CD4-positive, alpha-beta T cell (primary cell): ENCODE measurements at regions not wholly inside any gene's neighbourhood (a gene's known extent, or its start where the extent isn't known, plus 50 kb on each side); places are given as distances from the start of the nearest gene placed in this dataset.

Source experiments
- ATAC-seq: fragments of 200-7000 bp; cut with Tn5 transposase; one replicate; pipeline ENCODE4 v1.10.0; 2022; ENCODE audit warnings: mild to moderate bottlenecking; ENCODE audit not compliant: poor library complexity
- CTCF ChIA-PET: fragments of 350-600 bp; sonication (Branson Sonifier 250); formaldehyde crosslinking; loops from one replicate; lab custom pipeline; 2021; ENCODE audit warnings: antibody characterized with exemption, inconsistent platforms; lab: Charles Lee
- POLR2A ChIA-PET: fragments of 350-600 bp; sonication (Branson Sonifier 250); formaldehyde crosslinking; loops from one replicate; lab custom pipeline; 2021; ENCODE audit warnings: antibody characterized with exemption, inconsistent platforms; lab: Charles Lee
- DNase-seq, 14 experiments: peaks; one replicate each; pipeline ENCODE4 v3.0.0-alpha.2; 2013 to 2020; ENCODE audit warnings: mixed read lengths in 2 of 14
- H3K27ac ChIP-seq, 2 donors: one replicate each; pipeline versions ENCODE4 v1.5.1 to v1.7.0; 2013; ENCODE audit warnings: low read length in 2 of 2, low read depth in 1 of 2, mild to moderate bottlenecking in 1 of 2
- H3K27me3 ChIP-seq, 2 experiments: 1 replicate in 1 of 2; 2 replicates in 1 of 2; pipeline versions ENCODE4 v1.6.1 to v1.7.0; 2013; ENCODE audit warnings: low read length in 2 of 2, control low read depth in 1 of 2, mild to moderate bottlenecking in 1 of 2, moderate library complexity in 1 of 2; ENCODE audit not compliant: insufficient read depth in 2 of 2, control insufficient read depth in 1 of 2
- H3K36me3 ChIP-seq: one replicate; pipeline ENCODE4 v1.6.1; 2013; ENCODE audit warnings: low read length, control low read depth; ENCODE audit not compliant: insufficient read depth
- H3K4me1 ChIP-seq: one replicate; pipeline ENCODE4 v1.6.1; 2013; ENCODE audit warnings: low read length, control low read depth; ENCODE audit not compliant: insufficient read depth
- H3K4me3 ChIP-seq: one replicate; pipeline ENCODE4 v1.5.1; 2013; ENCODE audit warnings: mild to moderate bottlenecking, low read length, moderate library complexity
- H3K9me3 ChIP-seq, 2 experiments: 1 replicate in 1 of 2; 2 replicates in 1 of 2; pipeline versions ENCODE4 v1.6.1 to v1.7.0; 2013; ENCODE audit warnings: low read length in 2 of 2, mild to moderate bottlenecking in 2 of 2, control low read depth in 1 of 2, moderate library complexity in 1 of 2; ENCODE audit not compliant: control insufficient read depth in 1 of 2, insufficient read depth in 1 of 2
- H3K27ac Mint-ChIP-seq: one replicate; pipeline ENCODE4 v1.8.0; 2020; ENCODE audit warnings: mixed read lengths
- H3K27me3 Mint-ChIP-seq: one replicate; pipeline ENCODE4 v1.8.0; 2021; ENCODE audit warnings: mixed read lengths
- H3K36me3 Mint-ChIP-seq: one replicate; pipeline ENCODE4 v1.8.0; 2021; ENCODE audit warnings: low read depth, mixed read lengths
- H3K4me1 Mint-ChIP-seq: one replicate; pipeline ENCODE4 v1.8.0; 2021; ENCODE audit warnings: low read depth, mixed read lengths
- H3K4me3 Mint-ChIP-seq: one replicate; pipeline ENCODE4 v1.8.0; 2020; ENCODE audit warnings: mild to moderate bottlenecking, mixed read lengths
- H3K9me3 Mint-ChIP-seq: one replicate; pipeline ENCODE4 v1.8.0; 2020; ENCODE audit warnings: mixed read lengths
- intact Hi-C, 2 experiments: fragments of 100-400 bp; cut with DNase I in 1 of 2; cut with micrococcal nuclease in 1 of 2; formaldehyde crosslinking; loops; one replicate each; pipeline versions ENCODE4 v1.15.1 to v1.9.0; 2023 to 2025; cut with DNase I, micrococcal nuclease
- TF ChIP-seq, protein P1 (sequence below): fragments of 200-600 bp; IDR thresholded peaks from one replicate; pipeline ENCODE4 v1.8.0; 2022; ENCODE audit warnings: antibody characterized with exemption, mild to moderate bottlenecking

DNA sequence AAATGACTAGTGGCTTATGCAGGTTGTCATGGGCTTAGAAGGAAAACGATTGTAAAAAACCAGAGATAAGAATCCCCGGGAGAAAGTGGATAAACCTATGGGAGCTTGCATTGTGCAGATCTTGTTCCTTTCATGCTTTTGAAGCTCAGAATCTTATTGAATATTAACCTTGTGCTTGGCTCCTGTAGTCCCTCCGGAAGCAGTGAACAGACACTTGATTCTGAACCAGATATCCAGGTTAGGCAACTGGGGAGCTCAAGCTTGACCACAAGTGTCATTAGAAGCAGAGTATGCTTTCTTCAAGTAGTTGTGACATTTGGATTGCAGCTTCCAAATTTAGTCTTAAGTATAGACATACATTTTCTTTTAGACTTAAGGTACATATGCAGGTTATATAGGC lies 212.6 kb upstream of the MOCS1 start:
- Histone ChIP-seq H3K4me1 (no peaks in the 10 kb centered on the region), H3K27ac (no peak overlapping the region), H3K4me3 (no peak overlapping the region), H3K27me3 (no peaks in the 10 kb centered on the region), H3K36me3 (no peaks in the 10 kb centered on the region), H3K9me3 (no peaks in the 10 kb centered on the region)
- DNase-seq = no peak
- Mint-ChIP-seq H3K9me3 (no peaks in the 10 kb centered on the region), H3K4me3 (no peak overlapping the region), H3K27ac (no peak overlapping the region), H3K4me1 (no peaks in the 10 kb centered on the region), H3K36me3 (no peaks in the 10 kb centered on the region), H3K27me3 (peaks cover 11% of the 10 kb centered on the region)
- TF ChIP-seq, protein P1, sequence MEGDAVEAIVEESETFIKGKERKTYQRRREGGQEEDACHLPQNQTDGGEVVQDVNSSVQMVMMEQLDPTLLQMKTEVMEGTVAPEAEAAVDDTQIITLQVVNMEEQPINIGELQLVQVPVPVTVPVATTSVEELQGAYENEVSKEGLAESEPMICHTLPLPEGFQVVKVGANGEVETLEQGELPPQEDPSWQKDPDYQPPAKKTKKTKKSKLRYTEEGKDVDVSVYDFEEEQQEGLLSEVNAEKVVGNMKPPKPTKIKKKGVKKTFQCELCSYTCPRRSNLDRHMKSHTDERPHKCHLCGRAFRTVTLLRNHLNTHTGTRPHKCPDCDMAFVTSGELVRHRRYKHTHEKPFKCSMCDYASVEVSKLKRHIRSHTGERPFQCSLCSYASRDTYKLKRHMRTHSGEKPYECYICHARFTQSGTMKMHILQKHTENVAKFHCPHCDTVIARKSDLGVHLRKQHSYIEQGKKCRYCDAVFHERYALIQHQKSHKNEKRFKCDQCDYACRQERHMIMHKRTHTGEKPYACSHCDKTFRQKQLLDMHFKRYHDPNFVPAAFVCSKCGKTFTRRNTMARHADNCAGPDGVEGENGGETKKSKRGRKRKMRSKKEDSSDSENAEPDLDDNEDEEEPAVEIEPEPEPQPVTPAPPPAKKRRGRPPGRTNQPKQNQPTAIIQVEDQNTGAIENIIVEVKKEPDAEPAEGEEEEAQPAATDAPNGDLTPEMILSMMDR = no peak
- CTCF ChIA-PET = no interaction called here
- POLR2A ChIA-PET = no interaction called here
- no peak for ATAC-seq
- intact Hi-C loops = no loop called here

- Mint-ChIP-seq H3K9me3 (no peaks in the 10 kb centered on the region), H3K27me3 (peaks cover 4% of the 10 kb centered on the region), H3K4me1 (no peaks in the 10 kb centered on the region), H3K4me3 (no peak overlapping the region), H3K36me3 (no peaks in the 10 kb centered on the region), H3K27ac (no peak overlapping the region)
- Histone ChIP-seq H3K4me3 (no peak overlapping the region), H3K36me3 (no peaks in the 10 kb centered on the region), H3K9me3 (no peaks in the 10 kb centered on the region), H3K27me3 (no peaks in the 10 kb centered on the region), H3K4me1 (no peaks in the 10 kb centered on the region), H3K27ac (no peak overlapping the region)
- ATAC-seq (no peak), DNase-seq (no peak)
- TF ChIP-seq, protein P1 = no peak
- CTCF ChIA-PET = no interaction called here
- POLR2A ChIA-PET = no interaction called here
- intact Hi-C loops = no loop called here
Measured at GRCh38 chr6:40139447-40139846, 205.2 kb upstream of the MOCS1 start.

DNA sequence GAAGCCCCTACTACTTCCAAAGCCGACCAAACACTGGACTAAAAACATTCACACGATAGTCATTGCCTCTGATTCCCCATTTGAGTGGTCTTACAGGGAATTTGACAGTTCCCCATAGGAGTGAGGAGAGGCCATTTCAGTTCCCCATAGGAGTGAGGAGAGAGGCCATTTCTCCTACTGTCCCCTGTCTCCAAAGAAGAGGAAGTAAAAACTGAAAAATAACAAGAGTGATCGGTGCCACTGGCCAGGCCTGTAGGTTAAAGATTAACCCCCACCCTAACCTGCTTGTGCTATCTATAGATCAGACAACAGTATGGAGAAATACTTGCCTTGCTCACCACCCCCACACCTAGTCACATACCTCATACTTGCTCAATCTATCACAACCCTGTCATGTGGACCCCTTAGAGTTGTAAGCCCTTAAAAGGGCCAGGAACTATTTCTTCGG lies 204.0 kb upstream of the MOCS1 start:
- H3K4me3 Mint-ChIP-seq = no peak overlapping the region
- TF ChIP-seq, protein P1 = no peak
- H3K27ac Mint-ChIP-seq = no peak overlapping the region
- intact Hi-C loops = no loop called here
- DNase-seq (no peak), ATAC-seq (no peak)
- POLR2A ChIA-PET = no interaction called here
- H3K4me1 Mint-ChIP-seq = no peaks in the 10 kb centered on the region
- no peaks in the 10 kb centered on the region for H3K9me3 ChIP-seq
- H3K27me3 Mint-ChIP-seq = no peaks in the 10 kb centered on the region
- CTCF ChIA-PET = no interaction called here
- H3K4me1 ChIP-seq = no peaks in the 10 kb centered on the region
- no peaks in the 10 kb centered on the region for H3K36me3 ChIP-seq
- H3K27ac ChIP-seq = no peak overlapping the region
- no peaks in the 10 kb centered on the region for H3K27me3 ChIP-seq
- no peak overlapping the region for H3K4me3 ChIP-seq
- no peaks in the 10 kb centered on the region for H3K36me3 Mint-ChIP-seq
- no peaks in the 10 kb centered on the region for H3K9me3 Mint-ChIP-seq
